ENCODE measurements at regions not wholly inside any gene's neighbourhood (a gene's known extent, or its start where the extent isn't known, plus 50 kb on each side); places are given as distances from the start of the nearest gene placed in this dataset.

GRCh38 chr14:51351997-51352396, 112.0 kb downstream of the TMX1 start (continued):
- TF ChIP-seq CHD1 (IDR thresholded peaks at IDR 0.05; ENCODE audit: low read depth, low read length) (no peak), RFX5 (IDR thresholded peaks at IDR 0.05; ENCODE audit: borderline replicate concordance, low read depth, low read length) (no peak), GABPA (IDR thresholded peaks at IDR 0.05; ENCODE audit: borderline replicate concordance, insufficient read depth, low read length) (no peak), SP1 (IDR thresholded peaks at IDR 0.05; ENCODE audit: low read depth, low read length) (no peak)

Data from H1 (cell line).